ENCODE measurements at regions not wholly inside any gene's neighbourhood (a gene's known extent, or its start where the extent isn't known, plus 50 kb on each side); places are given as distances from the start of the nearest gene placed in this dataset.

- TF ChIP-seq CTCF (optimal IDR thresholded peaks at IDR 0.05 in 1 of 3, IDR thresholded peaks at IDR 0.05 in 1 of 3, conservative IDR thresholded peaks at IDR 0.05 in 1 of 3; ENCODE audit: extremely low read depth in 1 of 3, insufficient read depth in 2 of 3, low read length in 3 of 3) (no peak), EZH2 (IDR thresholded peaks at IDR 0.05; ENCODE audit: low read length) (no peak)
Observed at GRCh38 chr1:62382658-62382955, 54.2 kb upstream of the USP1 start.

All from keratinocyte (primary cell).